LHCN-M2 (cell line): ENCODE measurements at regions not wholly inside any gene's neighbourhood (a gene's known extent, or its start where the extent isn't known, plus 50 kb on each side); places are given as distances from the start of the nearest gene placed in this dataset.
"Not testable (repeated sequence)": the region's sequence is repeated elsewhere in the genome, so short reads cannot be mapped to it uniquely, and the experiment has no call there.

Source experiments
- DNase-seq: peaks from one replicate; pipeline ENCODE4 v3.0.0-alpha.2; 2012; ENCODE audit warnings: low read depth

DNA sequence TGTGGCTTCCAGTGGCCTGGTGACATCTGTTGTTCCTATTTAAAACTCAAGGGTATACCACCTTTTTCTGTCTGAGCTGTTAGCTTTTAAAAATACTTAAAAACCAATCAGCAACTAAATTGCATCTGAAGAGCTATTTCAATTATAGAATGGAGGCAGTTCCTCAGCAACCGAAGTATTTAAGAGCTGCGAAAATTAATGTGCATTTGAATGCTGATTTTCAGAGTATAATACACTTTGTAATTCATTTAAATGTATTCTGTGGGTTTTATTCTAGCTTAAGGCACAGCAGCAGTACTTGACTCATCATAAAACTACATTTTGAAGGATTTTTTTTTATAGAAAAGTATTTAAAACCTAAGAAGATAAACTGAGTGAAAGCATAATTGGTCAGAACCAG lies 404.9 kb upstream of the PRKCQ start:
- DNase-seq, result no peak

DNA sequence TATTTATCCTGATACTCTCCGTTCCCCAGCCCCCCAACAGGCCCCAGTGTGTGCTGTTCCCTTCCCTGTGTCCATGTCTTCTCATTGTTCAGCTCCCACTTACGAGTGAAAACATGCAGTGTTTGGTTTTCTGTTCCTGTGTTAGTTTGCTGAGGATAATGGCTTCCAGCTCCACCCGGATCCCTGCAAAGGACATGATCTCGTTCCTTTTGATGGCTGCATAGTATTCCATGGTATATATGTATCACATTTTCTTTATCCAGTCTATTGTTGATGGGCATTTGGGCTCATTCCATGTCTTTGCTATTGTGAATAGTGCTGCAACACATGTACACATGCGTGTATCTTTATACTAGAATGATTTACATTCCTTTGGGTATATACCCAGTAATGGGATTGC lies 403.9 kb upstream of the PRKCQ start:
- DNase-seq, result not testable (repeated sequence)

DNA sequence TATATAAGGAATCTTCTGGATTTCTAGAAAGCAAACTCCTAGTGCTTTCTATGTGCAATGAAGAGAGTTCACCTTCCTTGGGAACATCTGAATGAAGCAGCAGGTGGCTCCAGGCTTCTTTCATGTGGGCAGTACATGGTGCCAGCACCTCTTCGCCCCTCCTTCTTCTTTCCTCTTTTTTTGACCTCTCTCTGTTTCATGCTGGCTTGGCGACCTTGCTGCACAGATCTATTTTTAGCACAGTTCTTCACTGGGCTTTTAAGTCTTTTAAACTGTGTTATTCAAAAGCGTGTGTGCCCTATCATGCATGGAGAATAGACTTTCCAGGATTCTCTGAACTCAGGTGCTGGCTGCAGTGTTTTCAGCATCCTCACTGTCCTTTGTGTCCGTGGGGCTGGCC lies 400.3 kb upstream of the PRKCQ start:
- no peak for DNase-seq

DNA sequence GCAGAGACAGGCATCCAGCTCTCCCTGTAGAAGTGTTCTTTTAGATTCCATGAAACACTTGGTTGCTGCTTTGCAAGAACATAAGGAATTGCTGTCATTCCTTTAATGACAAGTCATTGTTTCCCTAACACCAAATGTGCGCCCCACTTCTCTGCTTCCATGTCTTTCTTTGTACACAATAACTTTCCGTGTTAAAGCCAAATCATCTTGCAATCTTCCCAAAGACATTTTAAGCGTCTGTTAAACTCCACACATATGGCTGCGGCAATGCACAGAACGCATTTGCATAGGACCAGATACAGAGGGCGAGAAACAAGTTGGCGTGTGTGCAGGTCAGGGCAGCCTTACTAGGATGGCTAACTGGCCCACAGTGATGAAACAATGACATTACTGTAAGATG lies 399.3 kb upstream of the PRKCQ start:
- no peak for DNase-seq

DNA sequence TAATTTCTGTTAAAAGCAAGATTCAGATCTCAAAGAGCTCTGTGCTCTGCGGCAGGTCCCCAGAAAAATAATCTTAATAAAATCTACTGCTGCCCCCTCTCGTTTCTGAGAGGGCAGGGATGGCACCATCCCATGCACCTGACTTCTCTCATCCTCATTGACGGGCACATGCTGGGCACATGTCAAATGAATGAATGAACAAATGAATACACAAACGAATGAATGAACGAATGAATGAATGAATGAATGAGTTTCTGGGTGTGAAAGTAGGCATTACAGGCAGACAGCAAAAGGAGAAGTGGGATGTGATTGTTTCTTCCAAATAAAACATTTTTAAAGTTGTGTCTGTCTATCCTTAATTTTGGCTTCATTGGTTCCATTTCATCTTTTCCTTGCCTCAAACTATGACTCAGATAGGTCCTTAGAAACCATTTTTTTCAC lies 398.1 kb upstream of the PRKCQ start:
- DNase-seq, result no peak

DNA sequence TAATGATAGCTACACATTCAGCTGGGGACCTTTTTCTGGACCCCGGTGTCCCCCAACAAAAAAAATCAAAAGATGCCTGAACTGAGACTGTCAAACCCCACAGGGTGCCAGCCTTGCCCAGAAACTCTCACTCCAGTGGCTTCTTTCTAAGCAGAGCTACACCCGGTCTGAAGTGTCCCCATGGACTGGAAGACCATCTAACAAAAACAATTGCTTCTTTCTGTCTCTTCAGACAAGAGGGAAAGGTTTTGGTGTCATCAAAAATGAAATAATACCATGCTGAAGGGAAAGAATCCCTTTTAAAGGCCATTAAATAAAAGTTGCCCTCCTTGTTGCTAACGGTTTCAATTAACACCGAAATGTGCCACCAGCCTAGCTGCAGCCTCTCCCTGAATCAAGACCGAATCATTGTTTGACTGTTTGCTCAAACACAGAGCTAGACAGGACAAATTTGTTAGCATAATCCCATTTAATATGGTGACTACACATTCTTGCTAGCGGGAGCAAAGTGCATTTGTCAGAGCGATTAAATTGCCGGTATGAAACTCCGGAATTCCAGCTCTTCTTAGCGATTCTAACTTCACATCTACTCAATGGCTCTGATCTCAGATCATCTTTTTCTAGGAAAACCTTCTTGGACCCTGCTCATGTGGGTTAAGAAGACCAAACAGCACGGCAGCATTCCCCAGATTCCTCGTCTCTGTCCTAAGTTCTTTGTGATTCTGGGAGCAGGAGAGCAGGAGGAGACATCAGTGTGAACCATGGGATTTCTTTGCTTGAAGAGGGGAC lies 397.5 kb upstream of the PRKCQ start:
- DNase-seq, result no peak

DNA sequence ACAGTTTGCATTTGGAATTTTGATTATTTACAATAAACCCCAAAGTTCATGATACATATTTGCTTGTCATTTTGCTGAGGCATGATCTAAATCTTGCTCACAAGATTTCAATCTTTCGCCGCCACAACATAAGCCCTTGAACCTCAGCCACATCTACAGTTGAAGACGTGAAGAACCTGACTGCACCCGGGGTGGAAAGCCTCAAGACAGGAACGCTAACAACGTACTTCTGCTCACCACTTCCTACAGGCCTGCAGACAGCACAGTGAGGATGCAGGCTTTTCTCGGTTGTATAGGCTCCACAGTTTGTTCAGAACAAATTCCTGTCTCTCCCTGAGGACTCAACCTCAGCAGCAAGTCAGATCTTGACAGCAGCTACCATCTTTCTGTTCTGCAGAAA lies 393.8 kb upstream of the PRKCQ start:
- DNase-seq, result no peak

DNA sequence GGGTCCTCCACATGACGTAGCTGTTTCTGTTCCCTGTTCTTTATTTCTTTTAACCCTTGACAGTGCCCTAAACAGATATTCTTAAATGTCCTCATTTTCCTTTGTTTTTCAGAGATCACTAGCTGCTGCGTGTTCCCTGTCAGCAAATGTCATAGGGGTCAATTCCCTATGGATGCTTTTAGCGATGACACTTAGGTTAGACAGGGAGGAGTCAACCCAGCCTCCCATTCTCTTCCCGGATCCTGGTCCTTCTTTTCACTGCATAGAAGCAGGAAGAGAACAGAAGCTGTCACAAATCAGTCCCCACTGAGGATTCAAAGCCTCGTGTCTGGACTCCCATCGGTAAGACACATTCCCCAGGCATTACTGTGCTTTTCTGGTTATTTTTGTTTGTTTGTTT lies 392.1 kb upstream of the PRKCQ start:
- no peak for DNase-seq

DNA sequence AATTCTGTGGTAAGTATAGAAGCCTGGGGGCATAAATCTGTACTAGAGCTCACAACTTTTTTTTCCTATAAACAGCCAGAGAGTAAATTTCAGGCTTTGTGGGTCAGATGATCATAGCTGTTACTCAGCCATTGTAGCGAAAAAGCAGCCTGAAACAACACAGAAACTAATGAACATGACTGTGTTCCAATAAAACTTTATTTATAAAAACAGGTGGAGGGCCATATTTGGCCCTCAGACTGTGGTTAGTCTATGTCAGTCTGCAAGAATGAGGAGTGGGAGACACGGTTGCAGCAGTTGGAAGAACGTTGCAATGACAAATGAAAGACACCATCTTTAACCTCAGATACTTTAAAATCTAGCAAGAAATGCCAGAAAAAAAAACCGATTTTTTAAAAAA lies 389.6 kb upstream of the PRKCQ start:
- DNase-seq, result no peak

DNA sequence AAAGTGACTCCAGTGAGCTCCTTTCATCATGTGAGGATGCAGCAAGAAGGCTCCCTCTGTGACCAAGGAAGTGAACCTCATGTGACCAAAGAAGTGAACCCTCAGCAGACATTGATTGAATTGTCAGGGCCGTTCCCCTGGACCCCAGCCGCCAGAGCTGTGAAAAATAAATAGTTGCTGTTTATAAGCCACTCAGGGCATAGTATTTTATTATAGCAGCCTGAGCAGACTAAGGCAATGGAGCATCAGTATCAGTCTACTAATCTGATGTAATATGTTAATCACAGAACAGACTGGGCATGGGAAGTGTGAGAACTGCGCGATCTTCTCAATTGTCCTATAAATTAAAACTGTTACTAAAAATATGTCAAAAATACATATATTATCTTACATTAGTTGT lies 384.5 kb upstream of the PRKCQ start:
- DNase-seq, result no peak

DNA sequence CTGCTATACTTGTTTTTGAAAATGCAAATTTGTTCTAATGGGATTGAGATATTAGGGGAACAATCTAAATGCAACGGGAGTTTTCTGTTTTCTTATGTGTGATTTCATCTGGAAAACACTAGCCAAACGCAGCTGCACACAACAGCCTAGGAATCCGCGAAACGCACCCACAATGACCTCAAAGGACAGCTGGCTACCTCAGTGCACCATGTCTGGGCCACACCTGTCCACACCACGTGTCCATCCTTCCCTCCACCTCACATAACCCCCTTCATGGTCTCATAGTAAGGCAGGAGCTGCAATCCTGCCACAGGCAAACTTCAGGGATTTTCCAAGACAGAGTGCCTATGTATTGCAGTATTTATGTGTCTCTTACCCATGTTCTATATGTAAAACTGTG lies 382.5 kb upstream of the PRKCQ start:
- no peak for DNase-seq

DNA sequence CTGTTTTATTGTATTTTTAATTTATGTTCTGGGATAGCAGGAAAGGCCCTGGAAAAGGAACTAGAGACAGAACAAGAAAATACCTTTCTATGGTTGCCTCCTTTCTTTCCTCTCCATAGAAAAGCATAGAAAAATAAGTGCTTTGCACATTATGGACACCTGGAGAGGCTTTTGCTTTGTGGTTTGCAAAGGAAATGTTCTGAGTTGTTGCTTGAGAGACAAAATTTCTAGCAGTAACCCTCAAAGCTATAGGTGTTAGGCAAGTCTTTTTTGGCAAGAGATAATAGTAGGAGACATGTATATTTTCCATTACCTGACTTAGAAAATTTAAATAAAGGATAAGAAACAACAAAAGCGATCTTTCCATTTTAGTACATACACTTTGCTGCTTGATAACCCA lies 378.6 kb upstream of the PRKCQ start:
- no peak for DNase-seq

DNA sequence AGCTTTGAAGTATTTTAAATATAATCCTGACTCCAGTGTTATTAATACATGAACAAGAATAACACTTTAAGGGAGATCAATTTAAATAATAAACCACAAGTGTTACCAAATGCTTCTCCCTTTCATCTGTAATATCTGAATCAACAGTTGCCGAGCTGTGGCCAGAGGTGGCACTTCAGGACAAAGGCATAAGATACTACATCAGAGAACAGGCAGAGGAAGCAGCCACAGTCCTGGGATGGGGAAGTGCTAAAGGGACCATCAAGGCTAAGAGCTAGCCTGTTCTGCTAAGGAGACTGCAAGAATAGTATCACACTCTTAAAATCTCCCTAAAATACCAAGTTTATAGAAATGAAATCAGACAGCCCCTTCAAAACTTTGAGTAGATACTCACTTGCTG lies 378.2 kb upstream of the PRKCQ start:
- DNase-seq, result no peak

DNA sequence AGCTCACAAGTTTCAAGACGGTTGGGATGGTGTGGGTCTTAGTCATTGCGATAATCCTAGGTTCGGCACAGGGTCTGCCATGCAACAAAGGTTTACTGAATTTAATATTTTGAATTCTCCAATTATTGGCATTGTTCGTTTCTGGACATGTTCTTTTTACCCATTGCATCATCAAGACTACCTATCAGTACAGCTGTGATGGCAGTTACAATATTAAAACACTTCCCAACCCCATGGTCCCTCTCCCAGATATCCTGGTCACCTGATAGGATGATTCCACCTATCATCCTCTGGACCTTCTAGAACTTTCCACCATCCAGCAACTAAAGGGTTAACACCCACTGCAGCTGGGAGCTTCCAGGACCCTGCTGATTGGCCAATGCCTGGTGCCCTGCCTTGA lies 377.8 kb upstream of the PRKCQ start:
- DNase-seq, result no peak

DNA sequence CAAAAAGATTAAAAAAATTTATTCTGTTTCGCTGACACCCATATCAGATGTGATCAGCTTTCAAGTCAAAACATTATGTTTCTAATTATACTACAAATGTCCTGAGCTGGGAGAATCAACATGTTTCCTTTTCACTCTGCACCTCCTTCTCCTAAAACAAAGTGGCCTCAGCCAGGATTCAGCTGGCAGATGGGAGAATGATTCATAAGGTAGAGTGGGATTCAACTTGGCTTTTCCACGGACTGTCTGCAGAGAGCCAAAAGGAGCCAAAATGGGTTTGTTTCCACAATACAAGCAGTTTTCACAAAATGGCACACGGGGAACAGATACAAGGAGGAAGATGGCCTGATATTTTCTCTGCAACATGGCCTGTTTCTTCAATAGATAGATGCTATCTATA lies 376.5 kb upstream of the PRKCQ start:
- DNase-seq, result no peak

DNA sequence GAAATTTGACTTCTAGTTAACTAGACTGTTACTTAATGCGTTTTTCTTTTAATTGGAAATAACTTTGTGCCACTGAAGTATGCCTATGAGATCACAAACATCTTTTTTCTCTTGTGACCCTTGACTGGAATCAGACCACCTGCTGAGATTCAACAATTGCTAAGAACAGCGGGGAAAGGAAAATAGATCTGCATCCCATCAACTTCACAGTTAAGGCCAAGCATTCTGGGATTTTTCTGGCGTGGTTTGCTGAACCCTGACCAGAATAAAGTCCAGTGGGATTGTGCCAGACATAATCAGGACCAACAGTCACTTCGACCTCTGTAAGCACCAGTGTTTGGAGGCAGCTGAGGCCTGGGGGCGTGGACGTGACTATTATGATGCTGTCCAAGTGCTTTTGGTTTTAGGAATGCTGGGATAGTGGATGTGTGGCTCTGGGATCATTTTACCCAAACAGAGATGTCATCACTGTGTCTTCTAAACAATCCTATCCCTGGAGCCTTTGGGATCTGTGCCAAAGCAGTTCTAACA lies 373.3 kb upstream of the PRKCQ start:
- no peak for DNase-seq

DNA sequence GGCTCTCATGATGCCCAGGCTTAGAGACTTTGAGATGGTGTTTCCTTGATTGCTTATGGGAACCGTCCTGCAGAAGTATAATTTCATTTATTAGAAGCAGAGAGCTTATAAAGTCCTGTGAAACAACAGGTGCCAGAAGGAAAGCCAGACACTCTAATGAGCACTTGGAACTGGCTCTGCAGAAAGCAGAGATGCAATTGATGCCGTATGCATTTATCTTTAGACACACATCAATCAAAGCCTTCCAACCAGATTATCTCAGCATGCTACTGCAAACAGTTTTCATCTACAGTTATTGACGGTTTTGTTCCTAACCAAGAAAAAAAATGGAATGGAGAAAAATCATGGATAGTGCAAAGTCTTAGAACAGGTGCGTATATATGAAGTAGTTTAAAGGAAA lies 371.7 kb upstream of the PRKCQ start:
- DNase-seq, result no peak

DNA sequence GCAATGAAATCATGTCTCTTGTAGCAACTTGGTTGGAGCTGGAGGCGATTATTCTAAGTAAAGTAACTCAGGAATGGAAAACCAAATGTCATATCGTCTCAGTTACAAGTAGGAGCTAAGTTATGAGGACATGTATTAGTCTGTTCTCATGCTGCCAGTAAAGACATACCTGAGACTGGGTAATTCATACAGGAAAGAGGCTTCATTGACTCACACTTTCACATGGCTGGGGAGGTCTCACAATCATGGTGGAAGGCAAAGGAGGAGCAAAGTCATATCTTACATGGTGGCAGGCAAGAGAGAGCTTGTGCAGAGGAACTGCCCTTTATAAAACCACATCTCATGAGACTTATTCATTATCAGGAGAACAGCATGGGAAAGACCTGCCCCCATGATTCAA lies 370.1 kb upstream of the PRKCQ start:
- DNase-seq, result no peak

DNA sequence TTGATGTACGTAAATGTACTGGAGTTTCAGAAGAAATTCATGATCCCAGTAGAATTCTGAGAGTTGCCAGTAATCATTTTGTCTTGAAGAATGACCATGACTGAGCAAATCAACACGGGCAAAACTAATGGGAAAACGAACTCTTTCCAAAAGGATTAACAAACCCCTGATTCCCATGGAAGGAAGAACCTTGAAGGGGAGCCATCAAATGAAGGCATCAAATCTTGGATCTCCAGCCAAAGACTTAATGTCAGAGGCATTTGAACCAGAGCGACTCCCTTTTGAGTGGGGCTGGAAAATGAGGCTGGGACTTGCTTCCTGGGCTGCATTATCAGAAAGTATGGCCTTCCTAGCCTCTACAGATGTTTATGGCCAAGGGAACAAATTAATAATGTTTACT lies 364.4 kb upstream of the PRKCQ start:
- no peak for DNase-seq

DNA sequence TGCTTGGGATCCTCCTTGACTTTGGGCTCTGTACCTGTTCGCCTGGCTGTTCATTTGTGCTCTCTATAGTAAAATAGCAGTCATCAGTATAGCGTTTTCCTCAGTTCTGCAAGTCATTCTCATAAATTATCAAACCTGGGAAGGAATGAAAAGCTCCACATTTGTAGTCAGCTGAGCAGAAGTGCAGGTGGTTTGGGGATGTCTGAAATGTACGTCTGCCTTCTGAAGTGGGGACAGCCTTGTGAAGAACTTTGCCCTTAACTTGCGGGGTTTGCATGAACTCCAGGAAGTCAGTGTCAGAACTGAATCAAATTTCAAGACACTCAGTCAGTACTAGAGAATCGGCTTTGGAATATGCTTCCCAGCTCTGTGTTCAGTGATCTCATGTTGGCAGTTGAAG lies 358.3 kb upstream of the PRKCQ start:
- DNase-seq, result no peak

DNA sequence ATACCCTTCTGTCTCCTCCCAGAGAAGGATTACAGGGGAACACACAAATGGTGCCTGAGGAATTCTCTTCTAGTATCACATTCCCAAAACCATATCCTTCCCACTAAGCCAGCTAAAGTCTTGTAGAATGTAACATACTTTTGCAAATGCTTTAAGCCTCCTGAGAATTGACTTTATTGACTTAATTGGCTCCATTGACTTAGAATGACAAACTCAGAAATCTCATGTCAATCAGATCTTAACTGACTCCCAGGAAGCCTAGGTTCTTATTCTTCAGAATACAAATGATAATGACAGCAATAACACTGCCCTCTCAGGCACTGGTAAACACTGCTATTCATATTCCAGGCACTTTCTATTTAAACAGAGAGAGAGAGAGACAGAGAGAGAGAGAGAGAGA lies 356.9 kb upstream of the PRKCQ start:
- DNase-seq, result no peak

DNA sequence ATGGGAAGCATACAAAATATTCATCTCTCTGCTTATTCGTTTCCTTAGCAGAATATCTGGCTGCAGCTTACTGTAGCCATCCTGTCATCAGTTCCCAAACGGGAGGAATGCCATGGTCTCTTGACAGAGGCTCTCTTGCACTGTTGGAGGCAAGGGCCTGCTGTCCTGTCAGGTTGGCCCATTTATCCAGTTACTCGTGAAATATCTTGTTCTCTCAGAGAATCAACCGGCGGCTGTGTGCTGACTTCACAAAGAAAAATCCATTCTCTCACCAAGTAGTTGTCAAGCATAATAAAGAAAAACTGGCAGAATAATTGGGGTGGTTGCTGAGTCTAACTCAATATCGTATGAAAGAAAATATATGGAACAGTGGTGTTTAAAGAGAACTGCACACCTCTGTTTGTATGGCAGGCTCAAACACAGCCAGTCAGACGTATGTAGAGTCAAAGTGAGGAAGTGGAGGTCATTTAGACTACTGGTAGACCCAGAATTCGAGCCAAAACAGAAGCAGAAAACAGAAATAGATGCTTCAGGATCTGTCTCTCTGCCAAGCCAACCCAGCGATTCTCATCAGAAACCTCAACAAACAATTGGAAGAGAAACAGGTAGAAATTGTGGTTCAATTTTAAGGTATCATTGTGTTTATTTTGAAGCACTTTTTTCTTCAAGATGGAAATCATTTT lies 349.2 kb upstream of the PRKCQ start:
- no peak for DNase-seq

DNA sequence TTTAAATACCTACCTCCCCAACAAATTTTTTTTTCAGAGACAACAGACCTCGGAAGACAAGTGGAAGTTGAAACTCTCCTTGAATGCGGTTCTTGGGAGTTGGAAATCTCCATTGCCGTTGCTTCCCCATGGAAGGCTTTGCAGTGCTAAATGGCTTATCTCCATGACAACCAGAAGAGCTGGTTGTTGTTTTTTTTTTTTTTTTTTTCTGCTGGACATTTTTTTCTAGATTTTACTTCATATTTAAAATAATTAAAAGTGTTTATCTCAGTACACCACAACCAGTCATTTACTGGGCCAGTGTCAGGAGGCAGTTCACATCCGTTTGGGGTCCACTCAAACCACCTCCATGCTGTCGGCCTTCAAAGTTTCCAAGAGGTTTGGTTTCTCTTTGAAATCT lies 348.5 kb upstream of the PRKCQ start:
- DNase-seq, result no peak
